Endothelial cell of umbilical vein (primary cell): ENCODE measurements at regions not wholly inside any gene's neighbourhood (a gene's known extent, or its start where the extent isn't known, plus 50 kb on each side); places are given as distances from the start of the nearest gene placed in this dataset.
"Not testable (repeated sequence)": the region's sequence is repeated elsewhere in the genome, so short reads cannot be mapped to it uniquely, and the experiment has no call there.

Source experiments
- BruUV-seq: library from RNA; stranded (reverse); fragments of 400-500 nt; replicated peaks from 2 replicates; lab custom pipeline; 2021; lab: Mats Ljungman, UMichigan
- CTCF ChIA-PET: fragments of 300-600, 350-600 bp; sonication (Branson Sonifier 250); formaldehyde crosslinking; loops from one replicate; lab custom pipeline; 2021; ENCODE audit warnings: antibody characterized with exemption, inconsistent platforms; lab: Charles Lee
- POLR2A ChIA-PET: fragments of 300-600, 350-600 bp; sonication (Branson Sonifier 250); formaldehyde crosslinking; loops from one replicate; lab custom pipeline; 2021; ENCODE audit warnings: antibody characterized with exemption, inconsistent platforms; lab: Charles Lee
- DNase-seq: peaks from one replicate; pipeline ENCODE4 v3.0.0-alpha.2; 2011; ENCODE audit warnings: low read depth, low spot score
- FAIRE-seq: peaks from 2 replicates; lab custom pipeline; 2011; peaks lifted over from hg19 to GRCh38; lab: Jason Lieb, UNC
- H2AFZ ChIP-seq: 2 replicates; pipeline ENCODE4 v1.6.0; 2012; ENCODE audit warnings: low read depth, low read length, control low read depth, inconsistent platforms
- H3K27ac ChIP-seq: 2 replicates; pipeline ENCODE4 v1.5.1; 2011; ENCODE audit warnings: low read depth, mild to moderate bottlenecking, control low read depth, low read length, moderate library complexity; ENCODE audit not compliant: insufficient read depth
- H3K27me3 ChIP-seq, 2 experiments: 2 replicates each; pipeline versions ENCODE4 v1.6.0 to v1.6.1; 2011; ENCODE audit warnings: low read length in 2 of 2, mixed read lengths in 1 of 2; ENCODE audit not compliant: control insufficient read depth in 2 of 2, insufficient read depth in 2 of 2
- H3K36me3 ChIP-seq, 2 experiments: 2 replicates in 1 of 2; 3 replicates in 1 of 2; pipeline ENCODE4 v1.5.1; 2011; ENCODE audit warnings: low read length in 2 of 2, mild to moderate bottlenecking in 1 of 2, moderate library complexity in 1 of 2; ENCODE audit not compliant: control insufficient read depth in 2 of 2, insufficient read depth in 2 of 2; ENCODE audit errors: extremely low read depth in 1 of 2
- H3K4me1 ChIP-seq: 3 replicates; pipeline ENCODE4 v1.5.1; 2011; ENCODE audit warnings: mild to moderate bottlenecking, low read length; ENCODE audit not compliant: control insufficient read depth, insufficient read depth; ENCODE audit errors: extremely low read depth
- H3K4me2 ChIP-seq: 2 replicates; pipeline ENCODE4 v1.6.1; 2011; ENCODE audit warnings: low read length, control low read depth, mixed read lengths; ENCODE audit not compliant: insufficient read depth
- H3K4me3 ChIP-seq, 3 experiments: fragments of 200-600 bp in 1 of 3; sonication (generic), shearing (Covaris generic) in 1 of 3; replicated peaks in 1 of 3; 2 replicates each; pipeline ENCODE4 v1.5.1; 2011 to 2016; ENCODE audit warnings: control low read depth in 3 of 3, low read length in 3 of 3, mild to moderate bottlenecking in 2 of 3, inconsistent platforms in 1 of 3, low read depth in 1 of 3, moderate library complexity in 1 of 3; ENCODE audit not compliant: insufficient read depth in 1 of 3
- H3K79me2 ChIP-seq: 2 replicates; pipeline ENCODE4 v1.6.0; 2012; ENCODE audit warnings: low read length, inconsistent platforms; ENCODE audit not compliant: control insufficient read depth, insufficient read depth
- H3K9ac ChIP-seq: replicated peaks from 2 replicates; pipeline ENCODE3; 2011; ENCODE audit warnings: low read length, control low read depth; ENCODE audit not compliant: insufficient read depth; ENCODE audit errors: extremely low read depth
- H3K9me1 ChIP-seq: replicated peaks from 3 replicates; pipeline ENCODE4 v1.6.0; 2011; ENCODE audit warnings: mild to moderate bottlenecking, low read length; ENCODE audit not compliant: control insufficient read depth, insufficient read depth; ENCODE audit errors: extremely low read depth
- H3K9me3 ChIP-seq: replicated peaks from 2 replicates; pipeline ENCODE4 v1.5.1; 2012; ENCODE audit warnings: low read length, inconsistent platforms; ENCODE audit not compliant: control insufficient read depth, insufficient read depth
- H4K20me1 ChIP-seq: replicated peaks from 2 replicates; pipeline ENCODE3; 2011; ENCODE audit warnings: mild to moderate bottlenecking, low read length; ENCODE audit not compliant: control insufficient read depth, insufficient read depth; ENCODE audit errors: extremely low read depth
- GATA2 ChIP-seq: IDR thresholded peaks from 2 replicates; pipeline ENCODE4 v1.7.0; 2011; ENCODE audit warnings: low read depth, mild to moderate bottlenecking, moderate library complexity, mixed read lengths, low read length; ENCODE audit not compliant: insufficient read length, insufficient read depth
- MYC ChIP-seq: IDR thresholded peaks from one replicate; pipeline ENCODE4 v1.6.1; 2011; ENCODE audit warnings: mild to moderate bottlenecking, low read depth, low read length
- POLR2AphosphoS5 ChIP-seq: IDR thresholded peaks from 2 replicates; pipeline ENCODE4 v1.6.1; 2012; ENCODE audit warnings: low read depth, mild to moderate bottlenecking, control low read depth, low read length, moderate library complexity; ENCODE audit not compliant: insufficient read depth
- dilution Hi-C: fragments of 300-500 bp; cut with MboI; formaldehyde crosslinking; loops from one replicate; pipeline ENCODE4 v1.15.0; 2019; ENCODE audit warnings: low sequenced_read_pairs; ENCODE audit not compliant: extremely low pct_ligation_motif_present
- intact Hi-C: fragments of 100-400 bp; cut with micrococcal nuclease; formaldehyde crosslinking; loops from one replicate; pipeline ENCODE4 v1.10.0; 2022

DNA sequence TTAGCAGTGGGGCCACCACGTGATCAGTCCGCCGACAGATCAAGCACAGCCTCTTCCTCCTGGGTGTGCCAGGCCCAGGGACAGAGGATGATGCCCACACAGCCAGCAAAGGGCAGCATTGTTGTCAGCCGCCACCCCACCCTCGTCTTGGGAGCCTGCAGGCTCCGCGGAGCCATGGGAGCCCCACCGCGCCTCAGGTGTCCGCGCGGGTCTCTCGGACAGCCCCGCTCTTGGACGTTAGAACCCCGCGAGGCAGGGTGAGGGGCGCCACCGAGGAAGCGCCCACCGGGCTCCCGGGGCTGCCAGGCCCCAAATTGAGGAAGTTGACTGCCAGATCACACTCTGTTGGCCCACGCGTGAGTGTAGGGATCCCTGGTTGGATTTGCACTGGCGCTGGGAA is 83.9 kb upstream of the MS4A8 start:
- intact Hi-C loops (no loop called here), dilution Hi-C loops (no loop called here)
- no peaks in the 10 kb centered on the region for H3K36me3 ChIP-seq
- ChIA-PET POLR2A (no interaction called here), CTCF (no interaction called here)
- no peak overlapping the region for H3K9ac ChIP-seq
- no peaks in the 10 kb centered on the region for H4K20me1 ChIP-seq
- peaks cover 2% of the 10 kb centered on the region in 2 experiments for H3K27me3 ChIP-seq
- H2AFZ ChIP-seq = no peak overlapping the region
- DNase-seq (no peak), FAIRE-seq (no peak)
- no TSS peak for BruUV-seq
- TF ChIP-seq MYC (no peak), GATA2 (no peak), POLR2AphosphoS5 (no peak)
- H3K9me1 ChIP-seq = no peaks in the 10 kb centered on the region
- no peaks in the 10 kb centered on the region for H3K4me1 ChIP-seq
- no peak overlapping the region for H3K4me3 ChIP-seq
- no peaks in the 10 kb centered on the region for H3K79me2 ChIP-seq
- H3K4me2 ChIP-seq = no peak overlapping the region
- H3K9me3 ChIP-seq = no peaks in the 10 kb centered on the region
- H3K27ac ChIP-seq = no peak overlapping the region

GRCh38 chr11:60621940-60622339 is 77.5 kb upstream of the MS4A8 start:
- H3K36me3 ChIP-seq, intact Hi-C loops, H3K27me3 ChIP-seq, dilution Hi-C loops, H3K9ac ChIP-seq, H3K4me2 ChIP-seq, H3K9me3 ChIP-seq, BruUV-seq, H3K4me1 ChIP-seq, FAIRE-seq, H3K9me1 ChIP-seq, H3K4me3 ChIP-seq, H3K79me2 ChIP-seq, POLR2A ChIA-PET, H4K20me1 ChIP-seq, DNase-seq, H2AFZ ChIP-seq, H3K27ac ChIP-seq, CTCF ChIA-PET: not testable (repeated sequence)

- H2AFZ ChIP-seq, H3K4me1 ChIP-seq, H4K20me1 ChIP-seq, H3K9me1 ChIP-seq, H3K27me3 ChIP-seq, H3K4me3 ChIP-seq, BruUV-seq, H3K4me2 ChIP-seq, POLR2A ChIA-PET, H3K9ac ChIP-seq, DNase-seq, CTCF ChIA-PET, H3K36me3 ChIP-seq, H3K9me3 ChIP-seq, dilution Hi-C loops, intact Hi-C loops, H3K27ac ChIP-seq, FAIRE-seq, H3K79me2 ChIP-seq: not testable (repeated sequence)
These were observed 76.6 kb upstream of the MS4A8 start for GRCh38 chr11:60622776-60623175.
